Erythroblast (primary cell): ENCODE measurements at regions not wholly inside any gene's neighbourhood (a gene's known extent, or its start where the extent isn't known, plus 50 kb on each side); places are given as distances from the start of the nearest gene placed in this dataset.
"Not testable (repeated sequence)": the region's sequence is repeated elsewhere in the genome, so short reads cannot be mapped to it uniquely, and the experiment has no call there.

Experiments
- GATA1 ChIP-seq: IDR thresholded peaks from 2 replicates; pipeline ENCODE4 v1.6.1; 2011; ENCODE audit warnings: low read depth, mild to moderate bottlenecking, control low read depth, low read length, moderate library complexity
- POLR2A ChIP-seq: IDR thresholded peaks from 2 replicates; pipeline ENCODE4 v1.6.1; 2011; ENCODE audit warnings: mild to moderate bottlenecking, low read length

DNA sequence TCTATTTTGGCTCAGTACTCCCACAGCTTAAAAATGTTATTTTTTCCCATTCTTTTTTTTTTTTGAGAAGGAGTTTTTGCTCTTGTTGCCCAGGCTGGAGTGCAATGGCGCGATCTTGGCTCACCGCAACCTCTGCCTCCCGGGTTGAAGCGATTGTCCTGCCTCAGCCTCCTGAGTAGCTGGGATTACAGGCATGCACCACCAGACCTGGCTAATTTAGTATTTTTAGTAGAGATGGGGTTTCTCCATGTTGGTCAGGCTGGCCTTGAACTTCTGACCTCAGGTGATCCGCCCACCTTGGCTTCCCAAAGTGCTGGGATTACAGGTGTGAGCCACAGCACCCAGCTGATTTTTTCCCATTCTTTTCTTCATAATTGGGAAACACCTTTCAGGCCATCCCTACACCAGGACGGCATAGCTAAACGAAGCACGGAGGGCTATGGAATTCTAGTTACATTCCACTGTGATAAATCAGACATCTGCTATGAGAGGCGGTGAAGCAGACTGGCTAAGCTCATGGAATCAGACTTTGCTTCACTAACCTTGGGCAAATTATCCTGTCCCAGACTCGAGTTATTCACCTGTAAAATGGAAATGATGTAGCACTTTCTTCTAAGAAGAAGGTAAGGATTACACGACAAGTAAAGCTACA, 68.7 kb upstream of the ZFAND5 start:
- TF ChIP-seq POLR2A, GATA1: not testable (repeated sequence)
